ENCODE measurements at regions not wholly inside any gene's neighbourhood (a gene's known extent, or its start where the extent isn't known, plus 50 kb on each side); places are given as distances from the start of the nearest gene placed in this dataset.

DNA sequence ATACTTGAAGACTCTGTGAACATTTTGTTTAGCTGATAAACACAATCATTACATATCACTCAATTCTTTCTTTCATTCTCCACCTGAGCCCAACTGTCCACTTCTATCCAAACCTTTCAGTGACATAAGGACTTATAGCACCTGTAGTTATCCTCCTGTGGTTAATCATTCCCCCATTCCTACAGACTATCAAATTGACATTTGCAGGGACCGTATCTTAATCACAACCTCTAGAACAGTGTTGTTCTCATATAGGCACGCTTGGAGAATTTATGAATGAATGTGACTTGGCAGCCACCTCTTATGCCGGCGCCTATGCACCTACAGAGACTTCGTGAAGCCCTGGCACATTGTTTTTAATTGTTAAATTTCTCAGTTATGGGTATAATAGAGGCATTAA lies 83.9 kb upstream of the CXADR start:
- Histone ChIP-seq H3K36me3 (ENCODE audit: control insufficient read depth in 2 of 3, insufficient read depth in 3 of 3, low read length in 3 of 3) (no peaks in the 10 kb centered on the region), H3K9ac (ENCODE audit: low read length in 3 of 3) (no peak overlapping the region), H3K9me3 (ENCODE audit: control insufficient read depth in 2 of 3, insufficient read depth in 1 of 3, low read length in 3 of 3) (no peaks in the 10 kb centered on the region), H3K4me1 (ENCODE audit: control insufficient read depth in 2 of 3, insufficient read depth in 2 of 3, low read depth in 1 of 3, low read length in 3 of 3) (no peaks in the 10 kb centered on the region), H3K4me3 (ENCODE audit: low read length in 3 of 3) (no peak overlapping the region), H3K27ac (ENCODE audit: low read depth in 2 of 2, low read length in 2 of 2) (no peak overlapping the region), H3K27me3 (ENCODE audit: control insufficient read depth, insufficient read depth, low read length) (no peaks in the 10 kb centered on the region)
- no peak for FAIRE-seq
- TF ChIP-seq, protein P1, sequence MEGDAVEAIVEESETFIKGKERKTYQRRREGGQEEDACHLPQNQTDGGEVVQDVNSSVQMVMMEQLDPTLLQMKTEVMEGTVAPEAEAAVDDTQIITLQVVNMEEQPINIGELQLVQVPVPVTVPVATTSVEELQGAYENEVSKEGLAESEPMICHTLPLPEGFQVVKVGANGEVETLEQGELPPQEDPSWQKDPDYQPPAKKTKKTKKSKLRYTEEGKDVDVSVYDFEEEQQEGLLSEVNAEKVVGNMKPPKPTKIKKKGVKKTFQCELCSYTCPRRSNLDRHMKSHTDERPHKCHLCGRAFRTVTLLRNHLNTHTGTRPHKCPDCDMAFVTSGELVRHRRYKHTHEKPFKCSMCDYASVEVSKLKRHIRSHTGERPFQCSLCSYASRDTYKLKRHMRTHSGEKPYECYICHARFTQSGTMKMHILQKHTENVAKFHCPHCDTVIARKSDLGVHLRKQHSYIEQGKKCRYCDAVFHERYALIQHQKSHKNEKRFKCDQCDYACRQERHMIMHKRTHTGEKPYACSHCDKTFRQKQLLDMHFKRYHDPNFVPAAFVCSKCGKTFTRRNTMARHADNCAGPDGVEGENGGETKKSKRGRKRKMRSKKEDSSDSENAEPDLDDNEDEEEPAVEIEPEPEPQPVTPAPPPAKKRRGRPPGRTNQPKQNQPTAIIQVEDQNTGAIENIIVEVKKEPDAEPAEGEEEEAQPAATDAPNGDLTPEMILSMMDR (IDR thresholded peaks at IDR 0.05; ENCODE audit: borderline replicate concordance, extremely low read depth, insufficient read depth): no peak
- intact Hi-C loops (cut with DNase I): no loop called here
- no peak for DNase-seq

DNA sequence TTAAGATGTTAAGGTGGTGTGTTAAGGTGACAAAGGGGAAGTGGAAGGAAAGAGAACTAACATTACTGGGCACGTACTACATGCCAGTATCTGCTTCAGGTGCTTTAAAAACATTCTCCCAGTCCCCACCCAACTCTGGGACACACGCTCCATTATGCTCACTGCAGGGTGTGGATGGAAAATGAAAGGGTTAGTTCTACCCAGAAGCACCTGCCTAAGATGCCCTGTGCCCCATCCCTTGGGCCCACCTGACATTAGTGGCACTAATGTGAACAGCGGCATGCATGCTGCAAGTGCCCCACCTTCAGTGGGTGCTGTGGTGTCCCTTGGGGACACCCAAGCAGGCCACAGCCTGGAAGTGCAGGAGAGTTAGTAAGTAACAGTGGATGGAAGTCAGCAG lies 82.9 kb upstream of the CXADR start:
- no peak overlapping the region for H3K4me3 ChIP-seq (ENCODE audit: low read length in 3 of 3)
- H3K4me1 ChIP-seq (ENCODE audit: control insufficient read depth in 2 of 3, insufficient read depth in 2 of 3, low read depth in 1 of 3, low read length in 3 of 3): no peaks in the 10 kb centered on the region
- no peak overlapping the region for H3K9ac ChIP-seq (ENCODE audit: low read length in 3 of 3)
- H3K9me3 ChIP-seq (ENCODE audit: control insufficient read depth in 2 of 3, insufficient read depth in 1 of 3, low read length in 3 of 3): no peaks in the 10 kb centered on the region
- no peak overlapping the region for H3K27ac ChIP-seq (ENCODE audit: low read depth in 2 of 2, low read length in 2 of 2)
- FAIRE-seq (no peak), DNase-seq (no peak)
- no peaks in the 10 kb centered on the region for H3K27me3 ChIP-seq (ENCODE audit: control insufficient read depth, insufficient read depth, low read length)
- H3K36me3 ChIP-seq (ENCODE audit: control insufficient read depth in 2 of 3, insufficient read depth in 3 of 3, low read length in 3 of 3): no peaks in the 10 kb centered on the region
- TF ChIP-seq, protein P1 (IDR thresholded peaks at IDR 0.05; ENCODE audit: borderline replicate concordance, extremely low read depth, insufficient read depth): no peak
- intact Hi-C loops (cut with DNase I): no loop called here

DNA sequence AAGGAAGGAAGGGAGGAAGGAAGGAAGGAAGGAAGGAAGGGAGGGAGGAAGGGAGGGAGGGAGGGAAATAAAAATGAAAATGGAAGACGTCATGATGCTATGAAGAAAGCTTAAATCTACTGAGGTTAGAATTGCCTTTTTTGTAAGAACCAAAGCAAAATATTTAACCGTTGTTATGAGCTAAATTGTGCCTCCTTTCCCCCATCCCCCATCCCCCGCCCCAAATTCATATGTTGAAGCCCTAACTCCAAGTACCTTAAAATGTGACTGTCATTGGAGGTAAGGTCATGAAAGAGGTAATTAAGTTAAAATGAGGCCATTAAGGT lies 80.1 kb upstream of the CXADR start:
- DNase-seq: no peak
- H3K9me3 ChIP-seq (ENCODE audit: control insufficient read depth in 2 of 3, insufficient read depth in 1 of 3, low read length in 3 of 3): no peaks in the 10 kb centered on the region
- no peaks in the 10 kb centered on the region for H3K36me3 ChIP-seq (ENCODE audit: control insufficient read depth in 2 of 3, insufficient read depth in 3 of 3, low read length in 3 of 3)
- no peaks in the 10 kb centered on the region for H3K27me3 ChIP-seq (ENCODE audit: control insufficient read depth, insufficient read depth, low read length)
- H3K9ac ChIP-seq (ENCODE audit: low read length in 3 of 3): no peak overlapping the region
- H3K4me3 ChIP-seq (ENCODE audit: low read length in 3 of 3): no peak overlapping the region
- no peak for FAIRE-seq
- TF ChIP-seq, protein P1 (IDR thresholded peaks at IDR 0.05; ENCODE audit: borderline replicate concordance, extremely low read depth, insufficient read depth): no peak
- H3K27ac ChIP-seq (ENCODE audit: low read depth in 2 of 2, low read length in 2 of 2): no peak overlapping the region
- intact Hi-C loops (cut with DNase I): no loop called here
- H3K4me1 ChIP-seq (ENCODE audit: control insufficient read depth in 2 of 3, insufficient read depth in 2 of 3, low read depth in 1 of 3, low read length in 3 of 3): no peaks in the 10 kb centered on the region

DNA sequence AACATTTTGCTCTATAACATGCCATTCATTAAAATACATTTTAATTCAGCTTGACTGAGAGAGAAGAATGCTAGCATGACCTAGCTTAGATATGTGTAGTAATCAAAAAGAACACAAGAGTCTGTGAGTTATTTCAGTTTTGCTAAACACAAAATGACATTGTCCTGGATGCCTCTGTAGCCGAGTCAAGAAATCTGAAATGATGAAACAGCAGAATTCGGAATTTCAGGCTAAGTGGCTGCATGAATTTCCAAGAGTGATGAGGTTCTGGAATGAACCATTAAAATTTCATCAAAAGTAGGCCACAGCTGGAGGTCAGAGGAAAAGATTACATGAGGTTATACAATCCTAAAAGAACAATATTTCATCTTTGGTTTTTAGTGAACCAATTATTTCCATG lies 79.1 kb upstream of the CXADR start:
- Histone ChIP-seq H3K9ac (ENCODE audit: low read length in 3 of 3) (no peak overlapping the region), H3K4me1 (ENCODE audit: control insufficient read depth in 2 of 3, insufficient read depth in 2 of 3, low read depth in 1 of 3, low read length in 3 of 3) (no peaks in the 10 kb centered on the region), H3K9me3 (ENCODE audit: control insufficient read depth in 2 of 3, insufficient read depth in 1 of 3, low read length in 3 of 3) (no peaks in the 10 kb centered on the region), H3K36me3 (ENCODE audit: control insufficient read depth in 2 of 3, insufficient read depth in 3 of 3, low read length in 3 of 3) (no peaks in the 10 kb centered on the region), H3K4me3 (ENCODE audit: low read length in 3 of 3) (no peak overlapping the region), H3K27me3 (ENCODE audit: control insufficient read depth, insufficient read depth, low read length) (no peaks in the 10 kb centered on the region), H3K27ac (ENCODE audit: low read depth in 2 of 2, low read length in 2 of 2) (no peak overlapping the region)
- DNase-seq (no peak), FAIRE-seq (no peak)
- TF ChIP-seq, protein P1 (IDR thresholded peaks at IDR 0.05; ENCODE audit: borderline replicate concordance, extremely low read depth, insufficient read depth): no peak
- intact Hi-C loops (cut with DNase I): no loop called here
